Liver (tissue), 7 donors: ENCODE measurements at regions not wholly inside any gene's neighbourhood (a gene's known extent, or its start where the extent isn't known, plus 50 kb on each side); places are given as distances from the start of the nearest gene placed in this dataset.

Experiments
- DNase-seq: peaks from one replicate; pipeline ENCODE4 v3.0.0-alpha.2; 2017; ENCODE audit warnings: low spot score
- H3K27ac ChIP-seq, 2 donors: one replicate each; pipeline ENCODE4 v1.7.0; 2013; ENCODE audit warnings: inconsistent platforms in 2 of 2, low read length in 2 of 2, control low read depth in 1 of 2, low read depth in 1 of 2, mild to moderate bottlenecking in 1 of 2
- H3K27me3 ChIP-seq, 4 donors: one replicate each; pipeline versions ENCODE4 v1.6.1 to v1.7.0; 2013; ENCODE audit warnings: low read length in 3 of 4, inconsistent platforms in 1 of 4, mild to moderate bottlenecking in 1 of 4, moderate library complexity in 1 of 4; ENCODE audit not compliant: control insufficient read depth in 4 of 4, insufficient read depth in 4 of 4
- H3K36me3 ChIP-seq, 4 donors: one replicate each; pipeline versions ENCODE4 v1.6.1 to v1.7.0; 2013; ENCODE audit warnings: low read length in 3 of 4, mild to moderate bottlenecking in 3 of 4, low read depth in 1 of 4, moderate library complexity in 1 of 4; ENCODE audit not compliant: control insufficient read depth in 4 of 4, insufficient read depth in 3 of 4
- H3K4me1 ChIP-seq, 4 donors: one replicate each; pipeline versions ENCODE4 v1.6.1 to v1.7.0; 2013; ENCODE audit warnings: low read length in 3 of 4, mild to moderate bottlenecking in 3 of 4, moderate library complexity in 1 of 4; ENCODE audit not compliant: control insufficient read depth in 4 of 4, insufficient read depth in 4 of 4
- H3K4me3 ChIP-seq, 3 donors: one replicate each; pipeline versions ENCODE4 v1.6.1 to v1.7.0; 2013; ENCODE audit warnings: low read length in 3 of 3, control low read depth in 1 of 3, low read depth in 1 of 3, mild to moderate bottlenecking in 1 of 3
- H3K9ac ChIP-seq, 2 donors: one replicate each; pipeline ENCODE4 v1.7.0; 2013; ENCODE audit warnings: low read length in 2 of 2, mild to moderate bottlenecking in 2 of 2, moderate library complexity in 2 of 2, control low read depth in 1 of 2, low read depth in 1 of 2
- H3K9me3 ChIP-seq, 4 donors: one replicate each; pipeline versions ENCODE4 v1.6.1 to v1.7.0; 2013; ENCODE audit warnings: low read length in 3 of 4; ENCODE audit not compliant: control insufficient read depth in 4 of 4
- ATF3 ChIP-seq: IDR thresholded peaks from 2 replicates; pipeline ENCODE4 v1.6.1; 2016; ENCODE audit warnings: antibody characterized with exemption
- EGR1 ChIP-seq, 2 donors: IDR thresholded peaks; 2 replicates each; pipeline ENCODE4 v1.6.1; 2016 to 2018; ENCODE audit warnings: antibody characterized with exemption in 2 of 2, low read depth in 2 of 2
- FOXA1 ChIP-seq: IDR thresholded peaks from 2 replicates; pipeline ENCODE4 v1.6.1; 2016; ENCODE audit warnings: antibody characterized with exemption
- FOXA2 ChIP-seq: IDR thresholded peaks from 2 replicates; pipeline ENCODE4 v1.6.1; 2016; ENCODE audit warnings: antibody characterized with exemption
- GABPA ChIP-seq, 2 donors: IDR thresholded peaks in 1 of 2; conservative IDR thresholded peaks in 1 of 2; 2 replicates each; pipeline ENCODE4 v1.6.1; 2016; ENCODE audit warnings: antibody characterized with exemption in 2 of 2, mild to moderate bottlenecking in 1 of 2, moderate library complexity in 1 of 2
- HNF4A ChIP-seq, 2 donors: conservative IDR thresholded peaks; 2 replicates each; pipeline ENCODE4 v1.6.1; 2016; ENCODE audit warnings: antibody characterized with exemption in 2 of 2, mild to moderate bottlenecking in 2 of 2
- HNF4G ChIP-seq: IDR thresholded peaks from 2 replicates; pipeline ENCODE4 v1.6.1; 2016; ENCODE audit warnings: antibody characterized with exemption
- JUND ChIP-seq, 2 donors: IDR thresholded peaks; 2 replicates each; pipeline ENCODE4 v1.6.1; 2016; ENCODE audit warnings: antibody characterized with exemption in 2 of 2
- MAX ChIP-seq: IDR thresholded peaks from 2 replicates; pipeline ENCODE4 v1.6.1; 2016; ENCODE audit warnings: antibody characterized with exemption
- NR2F2 ChIP-seq: IDR thresholded peaks from 2 replicates; pipeline ENCODE4 v1.6.1; 2016; ENCODE audit warnings: antibody characterized with exemption
- RAD21 ChIP-seq, 2 donors: IDR thresholded peaks; 2 replicates each; pipeline ENCODE4 v1.6.1; 2016; ENCODE audit warnings: antibody characterized with exemption in 2 of 2, mild to moderate bottlenecking in 2 of 2
- REST ChIP-seq: IDR thresholded peaks from 2 replicates; pipeline ENCODE4 v1.6.1; 2016; ENCODE audit warnings: antibody characterized with exemption, mild to moderate bottlenecking
- RXRA ChIP-seq, 2 donors: IDR thresholded peaks; 2 replicates each; pipeline ENCODE4 v1.6.1; 2017 to 2018; ENCODE audit warnings: antibody characterized with exemption in 2 of 2, mild to moderate bottlenecking in 1 of 2
- SP1 ChIP-seq: IDR thresholded peaks from 2 replicates; pipeline ENCODE4 v1.6.1; 2018; ENCODE audit warnings: antibody characterized with exemption, mild to moderate bottlenecking
- TAF1 ChIP-seq: conservative IDR thresholded peaks from 2 replicates; pipeline ENCODE4 v1.6.1; 2016; ENCODE audit warnings: antibody characterized with exemption, mild to moderate bottlenecking
- ZBTB33 ChIP-seq: IDR thresholded peaks from 2 replicates; pipeline ENCODE4 v1.6.1; 2016; ENCODE audit warnings: antibody characterized with exemption
- WGBS: extraction: QIAGEN DNeasy Blood & Tissue Kit; methylation state at CpG from one replicate; pipeline ENCODE4 v1.1.7; 2013; 5-methylcytosine and 5-hydroxymethylcytosine counted together
- donor health status: healthy.
- donor health status: healthy.
- donor health status: healthy.
- donor health status: healthy.

GRCh38 chr18:10015941-10016819, 102.4 kb downstream of the VAPA start:
- H3K27me3 ChIP-seq, result no peaks in the 10 kb centered on the region
- no peak for DNase-seq
- no peak overlapping the region for H3K4me3 ChIP-seq
- H3K36me3 ChIP-seq, result no peaks in the 10 kb centered on the region
- H3K9ac ChIP-seq, result no peak overlapping the region
- no peak overlapping the region for H3K27ac ChIP-seq
- no peaks in the 10 kb centered on the region for H3K4me1 ChIP-seq
- WGBS, result 70% methylated on average over 7 of the region's 7 CpGs
- TF ChIP-seq REST (no peak), RXRA (IDR thresholded peaks at IDR 0.05) (peak; percentile 11 to 26), RAD21 (IDR thresholded peaks at IDR 0.05) (peak; percentile 52 to 55), NR2F2 (peak; percentile 35)
- no peaks in the 10 kb centered on the region for H3K9me3 ChIP-seq

- Histone ChIP-seq H3K9ac (no peak overlapping the region), H3K36me3 (no peaks in the 10 kb centered on the region), H3K27me3 (no peaks in the 10 kb centered on the region), H3K4me3 (no peak overlapping the region), H3K9me3 (no peaks in the 10 kb centered on the region), H3K27ac (no peak overlapping the region), H3K4me1 (no peaks in the 10 kb centered on the region)
- no peak for TF ChIP-seq TAF1
- TF ChIP-seq HNF4A (conservative IDR thresholded peaks at IDR 0.05), result no peak
- no peak for TF ChIP-seq FOXA2
- no peak for TF ChIP-seq FOXA1
- TF ChIP-seq RXRA (IDR thresholded peaks at IDR 0.05), result no peak
- no peak for TF ChIP-seq JUND (IDR thresholded peaks at IDR 0.05)
- no peak for TF ChIP-seq HNF4G
- TF ChIP-seq EGR1 (IDR thresholded peaks at IDR 0.05; ENCODE audit: low read depth in 2 of 2), result no peak
- no peak for TF ChIP-seq GABPA (IDR thresholded peaks at IDR 0.05 in 1 of 2, conservative IDR thresholded peaks at IDR 0.05 in 1 of 2)
- TF ChIP-seq ATF3, result no peak
- TF ChIP-seq REST, result no peak
- no peak for TF ChIP-seq NR2F2
- no peak for TF ChIP-seq ZBTB33
- no peak for TF ChIP-seq SP1
- TF ChIP-seq MAX, result no peak
- DNase-seq, result no peak
- 91% methylated on average over 2 of the region's 2 CpGs for WGBS
Measured at GRCh38 chr18:10017043-10017442, 103.2 kb downstream of the VAPA start.
